HG03066 (cell line): ENCODE measurements at regions not wholly inside any gene's neighbourhood (a gene's known extent, or its start where the extent isn't known, plus 50 kb on each side); places are given as distances from the start of the nearest gene placed in this dataset.
"Not testable (repeated sequence)": the region's sequence is repeated elsewhere in the genome, so short reads cannot be mapped to it uniquely, and the experiment has no call there.

Source experiments
- ATAC-seq: cut with Tn5 transposase; IDR thresholded peaks from one replicate; pipeline ENCODE4 v1.9.1; 2021; ENCODE audit warnings: low read depth; ENCODE audit not compliant: unreplicated experiment

DNA sequence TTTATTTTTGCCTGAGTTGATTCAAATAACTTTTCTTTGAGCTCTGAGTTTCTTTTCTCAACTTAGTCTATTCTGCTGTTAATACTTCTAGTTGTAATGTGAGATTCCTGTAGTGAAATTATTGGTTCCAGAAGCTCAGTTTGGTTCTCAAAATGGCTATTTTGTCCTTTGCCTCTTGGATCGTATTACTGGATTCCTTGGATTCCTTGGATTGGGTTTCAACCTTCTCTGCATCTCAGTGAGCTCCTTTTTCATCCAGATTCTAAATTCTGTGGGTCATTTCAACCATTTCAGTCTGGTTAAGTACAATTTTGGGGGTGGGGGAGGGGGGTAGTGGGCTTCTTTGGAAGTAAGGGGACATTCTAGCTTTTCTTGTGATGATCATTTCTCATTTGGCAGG lies 341.1 kb upstream of the CNTN5 start:
- ATAC-seq: no peak

DNA sequence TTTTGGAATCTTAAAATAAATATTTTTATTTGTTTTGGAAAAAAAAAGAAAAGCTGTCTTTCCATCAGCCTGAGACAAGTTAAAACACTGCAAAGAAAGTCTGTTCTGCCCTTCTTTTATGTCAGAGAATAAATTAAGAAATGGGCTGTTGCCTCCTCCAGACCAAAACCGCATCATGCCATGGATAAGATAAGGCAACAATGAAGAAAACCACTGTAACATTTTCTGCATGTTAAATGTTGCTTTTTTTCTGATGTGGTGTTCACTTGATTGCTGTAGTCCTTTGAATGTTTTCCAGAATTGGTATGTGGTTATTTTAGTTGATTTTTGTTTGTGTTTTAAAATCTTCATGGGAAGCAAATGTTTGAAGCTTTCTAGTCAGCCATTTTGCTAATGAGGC lies 319.2 kb upstream of the CNTN5 start:
- no peak for ATAC-seq

DNA sequence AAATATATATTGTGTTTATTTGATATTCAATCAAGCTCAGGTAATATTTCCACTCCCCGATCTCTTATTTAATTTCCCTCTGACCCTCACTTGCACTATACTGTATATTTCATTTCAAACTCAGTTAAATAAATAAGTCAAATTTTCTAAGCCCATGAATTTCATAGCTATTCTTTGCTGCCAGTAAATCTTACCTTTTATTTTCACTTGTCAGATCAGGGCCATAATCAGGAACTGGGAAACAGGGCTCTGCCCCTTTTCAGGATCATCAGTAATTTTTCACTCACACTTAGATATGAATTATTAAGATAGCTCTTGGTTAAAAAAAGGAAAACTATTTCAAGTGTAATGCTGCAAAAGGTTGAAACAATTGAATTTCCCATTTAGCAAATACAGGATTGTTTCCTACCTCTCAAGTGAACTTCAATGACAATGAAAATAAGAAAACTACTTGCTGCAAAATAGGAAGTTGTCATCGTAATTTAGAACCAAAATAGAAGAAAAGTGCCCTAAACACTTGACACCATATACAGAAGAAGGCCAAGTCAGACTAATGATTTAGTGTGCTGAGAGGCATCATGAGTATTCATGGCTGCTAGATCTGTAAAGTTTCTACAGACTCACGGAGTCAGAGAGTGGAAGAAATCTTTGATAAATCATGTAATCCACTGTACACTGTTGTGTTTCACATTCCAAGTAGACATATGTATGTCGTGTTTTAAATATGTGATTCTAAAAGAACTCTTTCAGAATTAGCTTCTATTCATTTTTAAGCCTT lies 316.8 kb upstream of the CNTN5 start:
- no peak for ATAC-seq

DNA sequence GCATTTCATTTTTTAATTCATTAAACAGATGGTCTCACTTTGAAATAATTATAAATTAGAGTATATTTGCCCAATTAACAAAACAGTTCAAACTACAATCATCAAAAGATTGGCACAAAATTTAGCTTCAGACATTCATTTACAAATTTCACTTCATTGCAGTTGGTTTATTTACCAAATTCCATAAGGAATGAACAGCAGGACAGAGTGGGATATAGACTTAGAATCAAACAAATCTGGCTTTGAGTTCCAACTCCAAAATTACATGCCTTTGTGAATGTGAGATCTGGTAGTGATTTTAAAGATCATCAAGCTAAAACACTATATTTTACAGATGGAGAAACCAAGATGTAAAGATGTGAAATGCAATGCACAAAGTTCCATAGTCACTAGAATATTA lies 310.7 kb upstream of the CNTN5 start:
- no peak for ATAC-seq

GRCh38 chr11:98710986-98711385 lies 309.8 kb upstream of the CNTN5 start:
- ATAC-seq: no peak

- no peak for ATAC-seq
These were observed 299.8 kb upstream of the CNTN5 start for GRCh38 chr11:98720951-98721350.

DNA sequence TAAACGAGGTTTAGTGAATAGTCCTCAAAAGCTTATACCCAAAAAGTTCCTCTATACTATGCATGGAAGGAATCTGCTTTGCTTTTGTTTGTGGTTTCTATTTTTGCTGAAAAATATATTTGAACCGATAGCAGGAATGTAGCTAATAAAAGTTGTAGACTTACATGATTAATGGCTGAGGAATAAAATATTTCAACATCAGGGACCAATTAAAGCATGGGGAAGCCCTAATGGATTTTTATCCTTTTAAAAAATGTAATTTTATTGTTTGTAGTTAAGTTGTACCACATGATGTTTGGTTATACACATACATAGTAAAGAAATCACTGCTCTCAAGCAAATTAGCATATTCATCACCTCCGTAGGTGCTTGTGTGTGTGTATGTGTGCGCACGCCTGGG lies 295.3 kb upstream of the CNTN5 start:
- no peak for ATAC-seq

GRCh38 chr11:98728421-98728820 lies 292.3 kb upstream of the CNTN5 start:
- no peak for ATAC-seq

GRCh38 chr11:98729118-98729517 lies 291.6 kb upstream of the CNTN5 start:
- no peak for ATAC-seq

GRCh38 chr11:98732947-98733346 lies 287.8 kb upstream of the CNTN5 start:
- ATAC-seq: no peak

DNA sequence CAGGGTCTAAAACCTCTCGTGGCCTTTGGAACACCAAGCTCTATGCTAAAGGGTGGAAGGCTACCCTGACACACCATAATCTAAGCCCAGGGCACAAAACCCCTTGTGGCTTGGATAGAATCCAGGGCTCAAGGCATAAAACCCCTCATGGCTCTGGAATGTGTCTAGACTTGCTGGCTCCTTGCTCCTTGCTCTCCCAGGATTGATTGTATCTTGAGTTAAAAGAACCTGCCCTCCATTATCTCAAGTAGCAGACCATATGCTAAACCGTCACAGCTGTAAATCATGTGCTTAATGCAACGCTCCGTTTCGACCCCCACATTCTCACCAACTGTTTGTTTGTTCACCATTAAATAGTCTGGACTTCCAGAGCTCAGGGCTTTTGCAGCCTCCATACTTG lies 287.4 kb upstream of the CNTN5 start:
- ATAC-seq: not testable (repeated sequence)

GRCh38 chr11:98734686-98735085 lies 286.1 kb upstream of the CNTN5 start:
- no peak for ATAC-seq

DNA sequence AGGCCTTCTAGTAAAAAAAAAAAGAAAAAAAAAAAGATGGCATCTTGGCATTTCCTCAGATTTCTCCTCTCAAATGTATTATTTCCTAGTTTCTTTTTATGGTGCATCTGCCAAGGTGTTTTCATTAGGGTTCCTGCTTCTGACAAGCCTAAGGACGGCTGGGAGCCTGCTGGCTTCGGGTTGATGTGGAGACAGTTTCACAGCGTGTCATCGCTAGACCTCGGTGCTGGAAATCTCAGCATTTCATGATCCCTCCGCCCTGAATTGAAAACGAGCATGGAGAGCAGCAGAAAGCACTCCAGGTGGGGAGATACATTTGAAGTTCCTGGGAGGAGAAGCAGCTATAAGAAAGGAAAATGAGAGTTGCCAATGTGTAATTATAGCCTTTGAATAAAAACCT lies 283.9 kb upstream of the CNTN5 start:
- no peak for ATAC-seq

DNA sequence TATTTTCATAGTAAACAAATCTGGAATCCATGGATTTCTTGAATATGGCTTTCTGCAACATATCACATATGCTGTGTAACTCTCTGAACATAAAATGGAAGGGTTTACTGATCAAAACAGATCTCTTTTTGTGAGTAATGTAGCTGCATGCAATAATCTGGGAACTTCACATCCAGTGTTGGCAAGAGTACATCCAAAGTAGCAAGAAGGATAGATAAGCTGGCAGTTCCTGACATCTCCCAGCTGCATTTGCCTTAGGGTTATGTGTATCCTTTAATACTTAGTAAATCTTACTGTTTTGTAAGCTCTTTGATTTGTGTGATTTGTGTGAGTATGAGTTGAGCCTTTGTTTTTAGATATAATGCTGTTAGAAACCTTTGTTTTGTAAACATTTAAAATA lies 280.4 kb upstream of the CNTN5 start:
- ATAC-seq: no peak

- ATAC-seq: not testable (repeated sequence)
These were observed 257.3 kb upstream of the CNTN5 start for GRCh38 chr11:98763446-98763845.

GRCh38 chr11:98766903-98767302 lies 253.8 kb upstream of the CNTN5 start:
- ATAC-seq: no peak

DNA sequence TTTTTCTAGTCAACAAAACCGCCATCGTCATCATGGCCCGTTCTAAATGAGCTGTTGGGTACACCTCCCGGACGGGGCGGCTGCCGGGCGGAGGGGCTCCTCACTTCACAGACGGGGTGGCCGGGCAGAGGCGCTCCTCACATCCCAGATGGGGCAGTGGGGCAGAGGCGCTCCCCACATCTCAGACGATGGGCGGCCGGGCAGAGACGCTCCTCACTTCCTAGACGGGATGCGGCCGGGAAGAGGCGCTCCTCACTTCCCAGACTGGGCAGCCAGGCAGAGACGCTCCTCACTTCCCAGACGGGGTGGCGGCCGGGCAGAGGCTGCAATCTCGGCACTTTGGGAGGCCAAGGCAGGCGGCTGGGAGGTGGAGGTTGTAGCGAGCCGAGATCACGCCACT lies 250.7 kb upstream of the CNTN5 start:
- ATAC-seq: not testable (repeated sequence)

GRCh38 chr11:98771791-98772190 lies 249.0 kb upstream of the CNTN5 start:
- ATAC-seq: no peak

GRCh38 chr11:98772893-98773292 lies 247.9 kb upstream of the CNTN5 start:
- no peak for ATAC-seq

DNA sequence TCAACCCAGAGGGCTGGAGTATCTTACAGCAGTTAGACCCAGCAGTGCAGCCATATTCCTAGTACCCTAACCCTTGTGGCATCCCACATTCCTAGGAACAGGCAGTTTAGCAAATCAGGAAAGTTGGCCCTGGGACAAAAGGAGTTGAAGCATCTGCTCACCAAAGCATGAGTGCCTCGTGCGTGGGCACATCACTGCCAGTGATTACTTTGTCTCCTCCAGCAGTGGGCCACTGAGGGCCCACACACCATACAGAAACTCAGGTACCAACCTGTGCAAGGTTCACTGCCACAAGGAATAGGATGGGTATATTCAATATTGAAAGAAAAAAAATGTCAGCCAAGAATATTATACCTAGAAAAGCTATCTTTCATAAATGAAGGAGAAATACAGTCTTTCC lies 227.5 kb upstream of the CNTN5 start:
- ATAC-seq: no peak

- no peak for ATAC-seq
These were observed 222.4 kb upstream of the CNTN5 start for GRCh38 chr11:98798333-98798732.

DNA sequence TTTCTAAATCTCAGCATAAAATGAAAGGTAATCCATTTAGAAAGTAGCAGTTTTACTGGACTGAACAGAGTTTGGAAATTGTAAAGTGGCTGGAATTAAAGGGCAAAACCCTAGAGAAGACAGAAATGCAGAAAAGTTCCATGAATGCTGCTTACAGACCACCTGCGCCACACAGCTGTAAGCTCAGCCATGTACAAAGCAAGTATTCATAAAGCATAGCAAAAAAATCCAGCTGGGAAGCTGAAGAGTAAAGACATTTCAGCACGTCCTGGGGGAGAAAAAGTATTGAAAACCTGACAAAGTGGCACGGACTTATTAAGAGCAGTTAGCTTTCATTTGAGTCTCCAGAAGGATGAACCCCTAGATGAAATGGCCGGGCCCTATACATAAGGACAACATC lies 220.1 kb upstream of the CNTN5 start:
- no peak for ATAC-seq
